GM12864 (cell line): ENCODE measurements at regions not wholly inside any gene's neighbourhood (a gene's known extent, or its start where the extent isn't known, plus 50 kb on each side); places are given as distances from the start of the nearest gene placed in this dataset.
A peak's percentile ranks its signal among the peaks of the same experiment; 100 is the strongest.
"Not testable (repeated sequence)": the region's sequence is repeated elsewhere in the genome, so short reads cannot be mapped to it uniquely, and the experiment has no call there.

ENCODE experiments used
- DNase-seq: peaks from one replicate; pipeline ENCODE4 v3.0.0-alpha.2; 2011; ENCODE audit warnings: low read depth
- H3K4me3 ChIP-seq: 2 replicates; pipeline ENCODE4 v1.5.1; 2011; ENCODE audit warnings: mild to moderate bottlenecking, low read depth, low read length, control low read depth
- TF ChIP-seq, protein P1 (sequence below): IDR thresholded peaks from 2 replicates; pipeline ENCODE4 v1.5.1; 2011; ENCODE audit warnings: low read depth, mild to moderate bottlenecking, moderate library complexity, low read length, control low read depth, inconsistent platforms; ENCODE audit errors: missing control alignments

GRCh38 chr6:27023664-27024063 is 223.8 kb upstream of the PRSS16 start:
- no peak for DNase-seq

DNA sequence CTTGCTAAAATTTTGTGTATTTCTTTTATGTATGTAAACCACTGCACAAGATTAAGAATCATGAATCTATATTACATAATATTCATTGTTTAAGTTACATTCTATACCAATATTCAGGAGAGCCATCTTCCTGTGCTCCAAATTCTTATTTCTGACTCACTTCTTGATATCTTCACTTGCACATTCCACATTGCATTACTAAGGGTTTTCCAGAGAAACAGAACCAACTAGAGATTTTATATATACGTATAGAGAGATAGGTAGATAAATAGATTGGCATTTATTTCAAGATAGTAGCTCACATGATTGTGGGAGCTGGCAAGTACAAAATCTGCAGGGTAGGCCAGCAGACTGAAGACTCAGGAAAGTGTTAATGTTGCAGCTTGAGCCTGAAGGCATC is 222.2 kb upstream of the PRSS16 start:
- TF ChIP-seq, protein P1, sequence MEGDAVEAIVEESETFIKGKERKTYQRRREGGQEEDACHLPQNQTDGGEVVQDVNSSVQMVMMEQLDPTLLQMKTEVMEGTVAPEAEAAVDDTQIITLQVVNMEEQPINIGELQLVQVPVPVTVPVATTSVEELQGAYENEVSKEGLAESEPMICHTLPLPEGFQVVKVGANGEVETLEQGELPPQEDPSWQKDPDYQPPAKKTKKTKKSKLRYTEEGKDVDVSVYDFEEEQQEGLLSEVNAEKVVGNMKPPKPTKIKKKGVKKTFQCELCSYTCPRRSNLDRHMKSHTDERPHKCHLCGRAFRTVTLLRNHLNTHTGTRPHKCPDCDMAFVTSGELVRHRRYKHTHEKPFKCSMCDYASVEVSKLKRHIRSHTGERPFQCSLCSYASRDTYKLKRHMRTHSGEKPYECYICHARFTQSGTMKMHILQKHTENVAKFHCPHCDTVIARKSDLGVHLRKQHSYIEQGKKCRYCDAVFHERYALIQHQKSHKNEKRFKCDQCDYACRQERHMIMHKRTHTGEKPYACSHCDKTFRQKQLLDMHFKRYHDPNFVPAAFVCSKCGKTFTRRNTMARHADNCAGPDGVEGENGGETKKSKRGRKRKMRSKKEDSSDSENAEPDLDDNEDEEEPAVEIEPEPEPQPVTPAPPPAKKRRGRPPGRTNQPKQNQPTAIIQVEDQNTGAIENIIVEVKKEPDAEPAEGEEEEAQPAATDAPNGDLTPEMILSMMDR = no peak
- no peak for DNase-seq
- no peak overlapping the region for H3K4me3 ChIP-seq

More at GRCh38 chr6:27023664-27024063, 223.8 kb upstream of the PRSS16 start:
- no peak overlapping the region for H3K4me3 ChIP-seq
- TF ChIP-seq, protein P1 = no peak

- DNase-seq = no peak
- H3K4me3 ChIP-seq = no peak overlapping the region
- TF ChIP-seq, protein P1 = no peak
Measured at GRCh38 chr6:27026361-27026760, 221.1 kb upstream of the PRSS16 start.

GRCh38 chr6:27031302-27031701 is 216.2 kb upstream of the PRSS16 start:
- TF ChIP-seq, protein P1 = no peak
- DNase-seq = no peak
- no peak overlapping the region for H3K4me3 ChIP-seq

GRCh38 chr6:27038498-27038897 is 209.0 kb upstream of the PRSS16 start:
- H3K4me3 ChIP-seq = no peak overlapping the region
- no peak for DNase-seq
- TF ChIP-seq, protein P1 = no peak

DNA sequence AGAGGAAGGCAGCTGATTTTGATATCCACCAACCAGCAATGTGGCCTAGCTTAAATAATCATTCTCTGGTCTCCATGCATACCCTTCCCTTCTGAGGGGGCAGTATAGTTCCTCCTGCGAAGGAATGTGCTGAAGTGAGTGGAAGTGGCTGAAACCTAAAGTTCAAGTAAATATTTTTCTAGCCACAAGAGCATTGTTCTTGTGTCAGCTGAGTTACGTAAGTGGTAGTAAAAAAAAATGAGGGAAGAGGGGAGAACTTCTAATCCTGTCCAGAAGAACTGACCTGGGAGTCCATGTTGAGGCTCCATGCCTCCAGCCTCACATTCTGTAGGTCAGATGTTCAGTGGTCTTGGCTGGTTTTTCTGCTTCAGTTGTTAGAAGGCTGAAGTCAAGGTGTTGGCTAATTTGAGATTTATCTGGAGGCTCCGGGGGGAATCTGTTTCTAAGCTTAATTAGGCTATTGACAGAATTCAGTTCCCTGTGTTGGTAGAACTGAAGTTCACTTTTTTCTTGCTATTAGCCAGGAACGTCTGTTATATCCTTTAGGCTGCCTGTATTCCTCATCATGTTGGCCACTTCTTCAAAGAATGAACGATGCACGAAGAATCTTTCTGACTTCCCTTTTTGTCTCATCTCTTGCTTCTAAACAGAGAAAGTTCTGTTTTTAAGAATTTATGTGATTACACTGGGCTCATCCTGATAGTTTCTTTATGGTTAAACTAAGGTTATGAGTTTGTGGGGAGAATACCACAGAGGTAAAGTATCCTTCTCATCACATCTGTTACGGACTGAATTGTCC is 207.1 kb upstream of the PRSS16 start:
- TF ChIP-seq, protein P1 = no peak
- no peak for DNase-seq
- no peak overlapping the region for H3K4me3 ChIP-seq

GRCh38 chr6:27043244-27043643 is 204.3 kb upstream of the PRSS16 start:
- peak; percentile 12 for DNase-seq
- H3K4me3 ChIP-seq = no peak overlapping the region
- TF ChIP-seq, protein P1 = no peak

GRCh38 chr6:27045131-27045530 is 202.4 kb upstream of the PRSS16 start:
- not testable (repeated sequence) for DNase-seq, H3K4me3 ChIP-seq

- not testable (repeated sequence) for DNase-seq, H3K4me3 ChIP-seq
Measured at GRCh38 chr6:27047725-27048124, 199.8 kb upstream of the PRSS16 start.
